Colon (tissue), 2 donors: ENCODE measurements at regions not wholly inside any gene's neighbourhood (a gene's known extent, or its start where the extent isn't known, plus 50 kb on each side); places are given as distances from the start of the nearest gene placed in this dataset.
"Not testable (repeated sequence)": the region's sequence is repeated elsewhere in the genome, so short reads cannot be mapped to it uniquely, and the experiment has no call there.

ENCODE experiments used
- FAIRE-seq: peaks from 2 replicates; lab custom pipeline; 2012; peaks lifted over from hg19 to GRCh38; lab: Jason Lieb, UNC
- donor health status: control.
- donor health status: control.

DNA sequence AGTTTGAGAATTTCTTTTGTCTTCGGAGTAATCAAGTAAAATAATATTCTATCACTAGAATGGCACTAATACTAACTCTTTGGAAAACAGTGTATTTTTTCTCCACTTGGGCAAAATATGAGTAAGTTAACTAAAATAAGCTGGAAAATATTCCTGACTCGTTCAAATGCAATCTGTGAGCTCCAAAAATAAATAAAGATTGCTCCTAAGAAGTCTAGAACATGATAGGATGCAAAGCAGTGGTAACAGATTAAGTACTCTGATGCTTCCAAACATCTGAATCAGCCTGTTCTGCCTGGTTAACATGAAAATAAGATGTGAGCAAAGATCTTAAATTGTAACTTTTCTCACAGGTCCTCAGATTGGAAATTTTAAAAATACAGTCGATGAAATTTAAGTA, 285.1 kb upstream of the ID4 start:
- FAIRE-seq = no peak

DNA sequence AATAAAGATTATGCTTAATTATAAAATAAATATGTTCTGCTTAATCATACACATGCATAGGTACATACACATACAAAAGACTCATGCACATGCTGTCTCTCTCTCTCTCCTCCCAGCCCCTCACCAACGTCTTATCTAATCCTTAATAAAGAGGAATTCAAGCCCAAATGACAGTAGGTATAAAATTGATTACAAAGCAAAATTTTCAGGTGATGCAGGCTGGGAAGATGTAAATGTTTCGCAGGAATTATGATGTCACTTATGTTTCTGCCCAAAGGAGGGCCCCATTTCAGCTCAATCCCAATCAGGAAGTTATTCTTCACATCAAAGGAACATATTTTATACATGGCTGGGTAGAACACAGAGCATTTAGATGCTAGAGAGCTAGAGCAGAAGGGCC, 284.6 kb upstream of the ID4 start:
- no peak for FAIRE-seq

DNA sequence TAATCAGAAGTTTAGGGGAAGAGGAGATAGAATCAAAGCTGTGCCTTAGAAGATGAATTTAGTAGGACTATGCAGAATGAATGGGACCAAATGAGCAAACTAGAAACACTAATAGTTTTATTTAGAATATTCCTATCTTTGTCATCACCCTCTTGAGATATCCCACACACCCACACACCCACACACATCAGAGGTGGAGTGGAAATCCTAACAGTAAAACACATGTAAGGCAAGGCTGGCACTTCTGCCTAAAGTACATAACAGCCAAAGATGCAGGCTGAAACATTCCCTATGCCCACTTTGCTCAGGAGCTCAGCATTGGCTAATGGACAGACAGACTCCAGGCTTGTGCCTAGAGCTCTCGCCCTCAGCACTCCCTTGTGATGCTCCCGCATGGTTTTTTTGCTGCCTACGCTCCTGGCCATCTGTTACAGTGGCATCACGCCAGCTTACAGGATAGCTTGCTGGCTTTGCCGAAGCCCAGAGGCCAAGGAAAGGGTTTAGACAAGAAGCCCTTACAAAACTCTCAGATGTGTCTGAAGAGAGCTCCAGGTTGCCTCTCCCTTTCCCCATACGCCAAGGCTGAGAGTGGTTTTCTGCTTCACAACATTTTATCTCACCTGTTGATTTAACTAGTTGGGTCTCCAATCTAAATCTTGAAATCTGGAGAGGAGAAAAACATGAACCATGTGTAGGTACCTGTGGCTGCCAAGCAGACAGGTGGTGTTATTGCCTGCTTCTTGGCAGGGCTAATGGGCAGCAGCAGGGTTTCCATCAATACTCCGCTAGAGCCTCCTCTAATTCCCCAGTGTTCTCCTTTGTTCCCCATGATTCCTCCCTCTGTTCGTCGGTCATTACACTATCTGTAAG, 282.6 kb upstream of the ID4 start:
- no peak for FAIRE-seq

DNA sequence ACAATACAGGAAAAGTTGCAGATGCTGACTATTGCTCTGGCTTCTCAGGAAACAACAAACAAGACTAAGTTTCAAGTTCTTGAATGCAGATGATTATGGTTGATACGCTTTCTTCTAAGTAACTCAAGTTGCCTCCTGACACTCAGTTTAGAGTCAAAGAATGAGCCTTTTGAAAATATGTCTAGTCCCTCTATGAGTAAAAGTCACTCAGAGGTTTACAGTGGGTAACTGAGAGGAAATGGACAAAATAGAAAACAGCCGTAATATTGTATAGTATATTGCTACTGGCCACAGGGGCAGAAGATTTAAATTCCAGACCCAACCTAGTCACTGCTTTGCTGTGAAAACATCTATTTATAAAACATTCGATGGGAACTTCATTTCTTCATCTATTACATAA, 280.0 kb upstream of the ID4 start:
- FAIRE-seq = no peak

DNA sequence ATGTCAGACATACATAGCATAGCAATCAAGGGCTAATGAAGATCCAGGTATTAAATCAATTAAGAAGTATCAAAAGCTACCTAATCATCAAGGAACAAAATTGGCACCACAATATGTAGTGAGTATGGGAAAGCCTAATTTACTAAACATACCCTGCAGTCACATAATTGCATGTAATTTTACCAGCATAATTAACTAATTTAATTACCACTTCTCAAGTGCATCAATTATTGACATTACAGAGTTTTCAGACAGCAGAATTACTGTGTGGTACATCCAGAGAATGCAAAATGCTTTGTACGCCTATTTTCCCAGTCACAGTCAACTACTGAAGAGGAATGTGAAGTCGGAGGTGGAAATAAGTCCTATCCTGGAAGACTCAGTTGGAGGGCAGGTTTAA, 279.0 kb upstream of the ID4 start:
- FAIRE-seq = no peak

DNA sequence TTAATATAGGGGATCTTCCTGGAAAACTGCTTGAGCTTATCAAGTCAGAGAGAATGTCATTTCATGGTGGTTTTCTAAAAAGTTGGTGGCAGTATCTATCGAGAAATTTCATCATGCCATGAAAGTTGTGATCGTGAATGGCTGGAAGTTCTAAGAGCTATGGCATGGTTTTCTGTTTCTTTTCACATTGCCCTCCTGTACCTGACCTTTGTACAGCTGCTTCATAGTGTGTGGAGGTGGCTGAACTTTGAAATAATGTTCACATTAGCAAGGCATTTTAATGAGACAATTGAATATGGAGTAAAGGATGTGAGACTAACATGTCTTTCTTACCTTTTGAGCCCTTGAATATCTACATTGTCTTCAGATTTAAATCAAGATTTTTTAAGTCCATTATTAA, 278.2 kb upstream of the ID4 start:
- no peak for FAIRE-seq

DNA sequence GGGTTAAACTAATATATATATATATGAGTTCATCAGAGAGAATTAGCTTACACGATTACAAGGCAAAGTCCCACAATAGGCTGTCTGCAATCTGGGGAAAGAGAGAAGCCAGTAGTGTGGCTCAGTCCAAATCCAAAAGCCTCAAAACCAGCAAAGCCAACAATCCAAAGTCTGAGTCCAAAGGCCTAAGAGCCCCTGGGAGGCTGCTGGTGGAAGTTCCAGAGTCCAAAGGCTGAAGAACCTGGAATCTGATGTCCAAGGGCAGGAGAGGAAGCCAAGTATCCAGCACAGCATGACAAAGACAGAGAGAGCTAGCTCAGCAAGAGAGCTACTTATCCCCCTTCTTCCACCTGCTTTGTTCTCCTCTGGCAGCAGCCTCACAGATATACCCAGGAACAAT, 274.7 kb upstream of the ID4 start:
- FAIRE-seq = no peak

DNA sequence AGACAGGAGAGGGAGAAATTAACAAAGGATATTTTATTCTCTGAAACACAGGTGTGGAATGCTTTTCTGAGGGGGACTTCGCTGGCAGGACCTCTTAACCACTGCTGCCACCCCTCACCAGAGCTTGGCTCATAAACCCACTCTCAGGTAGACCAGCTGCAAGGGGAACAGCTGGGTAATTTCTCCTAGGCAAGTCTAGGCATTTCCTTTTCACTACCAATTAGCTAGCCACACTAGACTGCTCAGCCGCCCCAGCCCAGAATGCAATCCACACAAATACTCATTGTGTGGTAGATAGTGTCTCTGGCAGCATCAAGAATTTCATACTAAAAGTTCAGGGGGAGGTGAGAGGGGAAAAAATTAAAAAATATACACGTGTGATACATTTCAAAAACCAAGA, 267.6 kb upstream of the ID4 start:
- FAIRE-seq = no peak

DNA sequence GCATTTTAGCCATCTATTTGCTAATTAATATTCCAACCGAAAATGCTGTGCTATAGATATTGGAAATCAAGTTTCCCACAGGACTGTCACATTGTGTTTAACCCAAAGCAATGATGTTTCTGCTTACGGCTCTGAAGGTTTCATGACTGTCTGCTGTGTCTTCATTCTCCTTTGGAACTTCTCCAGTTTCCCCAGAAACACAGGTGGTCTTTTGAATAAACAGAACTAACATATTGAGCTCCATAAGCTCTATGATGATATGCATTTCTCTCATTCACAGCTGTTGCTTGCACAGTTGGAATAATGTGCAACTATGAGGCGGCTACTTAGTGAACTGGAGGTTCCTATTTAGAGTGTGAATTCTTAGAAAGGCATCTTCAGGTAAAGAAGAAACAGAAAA, 266.0 kb upstream of the ID4 start:
- FAIRE-seq = no peak

DNA sequence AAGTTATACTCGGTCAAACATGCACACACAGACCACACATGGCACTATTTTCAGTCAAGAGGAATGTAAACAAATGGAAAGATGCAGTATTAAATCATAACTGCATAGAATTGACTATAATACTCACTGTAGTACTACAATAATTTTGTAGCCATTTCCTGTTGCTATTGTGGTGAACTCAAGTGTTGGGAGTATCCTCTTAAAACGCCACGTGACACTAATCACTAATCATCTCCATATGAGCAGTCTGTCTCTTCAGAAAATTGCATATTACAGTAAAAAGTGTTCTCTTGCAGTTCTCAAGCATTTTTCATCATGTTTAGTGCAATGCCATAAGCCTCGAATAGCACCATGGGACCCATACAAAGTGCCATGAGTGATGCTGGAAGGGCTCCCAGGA, 258.7 kb upstream of the ID4 start:
- FAIRE-seq = no peak

DNA sequence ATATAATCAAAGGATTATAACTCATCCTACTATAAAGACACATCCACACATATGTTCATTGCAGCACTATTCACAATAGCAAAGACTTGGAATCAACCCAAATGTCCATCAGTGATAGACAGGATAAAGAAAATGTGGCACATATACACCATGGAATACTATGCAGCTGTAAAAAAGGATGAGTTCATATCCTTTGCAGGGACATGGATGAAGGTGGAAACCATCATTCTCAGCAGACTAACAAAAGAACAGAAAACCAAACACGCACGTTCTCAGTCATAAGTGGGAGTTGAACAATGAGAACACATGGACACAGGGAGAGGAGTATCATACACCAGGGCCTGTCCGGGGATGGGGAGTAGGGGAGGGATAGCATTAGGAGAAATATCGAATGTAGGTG, 253.0 kb upstream of the ID4 start:
- FAIRE-seq = not testable (repeated sequence)

DNA sequence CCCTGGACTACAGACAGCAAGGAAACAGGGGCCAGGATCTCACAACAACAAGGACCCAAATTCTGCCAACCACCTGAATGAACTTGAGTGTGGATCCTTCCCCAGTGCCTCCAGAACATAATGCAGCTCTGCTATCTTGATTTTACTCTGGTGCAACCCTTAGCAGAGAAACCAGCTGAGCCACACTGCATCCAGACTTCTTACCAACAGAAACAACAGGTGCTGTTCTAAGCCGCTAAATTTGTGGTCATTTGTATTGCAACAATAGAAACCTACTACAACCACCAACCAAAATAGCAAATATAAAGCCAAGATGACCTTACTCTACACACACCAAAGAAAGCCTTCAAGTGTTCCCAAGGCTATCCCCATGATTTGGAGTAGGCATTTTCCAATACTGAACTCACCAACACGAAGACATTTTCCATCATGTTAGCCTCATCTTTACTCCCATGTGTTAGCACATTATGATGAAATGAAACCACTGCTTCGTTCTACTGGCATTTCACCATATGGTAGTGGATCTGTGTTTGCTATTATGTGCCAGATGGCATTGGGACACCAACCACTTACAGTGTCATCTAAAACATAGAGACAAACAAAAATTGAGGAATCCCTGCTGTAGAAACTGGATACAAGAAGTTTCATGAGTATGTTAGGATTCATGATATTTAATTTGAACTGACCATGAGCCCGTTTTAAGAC, 249.8 kb upstream of the ID4 start:
- FAIRE-seq = no peak

DNA sequence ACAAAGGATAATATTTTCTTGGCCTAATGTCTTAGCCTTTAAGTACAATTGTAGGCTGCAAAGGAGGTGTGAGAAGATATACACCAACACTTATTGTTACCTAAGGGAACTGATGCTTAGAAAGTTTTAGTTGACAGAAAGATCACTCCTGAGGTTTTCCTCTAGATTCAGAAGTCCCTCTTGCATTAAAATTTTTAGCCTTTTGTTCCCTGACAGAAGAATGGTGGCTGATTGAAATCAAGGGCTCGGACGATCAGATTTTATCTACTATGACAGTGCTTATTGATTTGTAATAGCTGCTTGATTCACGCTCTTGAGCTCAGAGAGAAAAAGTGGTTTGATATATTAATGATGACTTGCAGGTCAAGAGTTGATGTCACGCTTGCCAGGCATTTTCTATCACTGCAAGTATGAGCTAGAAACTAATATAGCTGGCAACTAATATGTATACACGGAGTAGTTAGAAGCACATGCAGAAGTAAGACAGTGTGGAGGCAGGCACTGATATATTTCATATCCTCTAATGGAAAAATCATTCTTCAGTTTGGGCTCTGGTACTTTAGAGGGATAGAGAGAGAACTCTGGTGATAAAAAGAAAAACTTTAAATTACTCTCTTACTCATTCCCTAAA, 246.6 kb upstream of the ID4 start:
- FAIRE-seq = no peak

DNA sequence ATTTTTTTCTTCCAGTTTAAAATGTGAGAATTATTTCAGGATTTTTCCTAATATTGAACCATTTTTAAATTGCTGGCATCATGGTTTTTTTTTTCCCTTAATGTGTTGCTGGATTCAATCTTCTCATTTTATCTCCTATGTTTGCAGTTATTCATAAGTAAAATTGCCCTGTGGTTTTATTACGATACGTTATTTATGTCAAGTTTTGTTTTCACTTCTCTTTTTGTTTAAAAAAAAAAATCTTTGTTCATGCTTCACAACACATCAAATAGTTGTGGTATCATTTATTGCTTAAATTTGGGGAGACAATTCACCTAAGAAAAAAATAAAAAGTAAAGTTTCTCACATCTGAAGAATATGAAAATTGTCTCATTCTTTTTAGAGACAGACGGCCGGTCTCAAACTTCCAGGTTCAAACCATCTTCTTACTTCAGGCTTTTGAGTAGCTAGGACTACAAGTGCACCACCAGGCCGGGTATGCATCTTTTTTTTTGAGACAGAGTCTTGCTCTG, 239.3 kb upstream of the ID4 start:
- FAIRE-seq = no peak

DNA sequence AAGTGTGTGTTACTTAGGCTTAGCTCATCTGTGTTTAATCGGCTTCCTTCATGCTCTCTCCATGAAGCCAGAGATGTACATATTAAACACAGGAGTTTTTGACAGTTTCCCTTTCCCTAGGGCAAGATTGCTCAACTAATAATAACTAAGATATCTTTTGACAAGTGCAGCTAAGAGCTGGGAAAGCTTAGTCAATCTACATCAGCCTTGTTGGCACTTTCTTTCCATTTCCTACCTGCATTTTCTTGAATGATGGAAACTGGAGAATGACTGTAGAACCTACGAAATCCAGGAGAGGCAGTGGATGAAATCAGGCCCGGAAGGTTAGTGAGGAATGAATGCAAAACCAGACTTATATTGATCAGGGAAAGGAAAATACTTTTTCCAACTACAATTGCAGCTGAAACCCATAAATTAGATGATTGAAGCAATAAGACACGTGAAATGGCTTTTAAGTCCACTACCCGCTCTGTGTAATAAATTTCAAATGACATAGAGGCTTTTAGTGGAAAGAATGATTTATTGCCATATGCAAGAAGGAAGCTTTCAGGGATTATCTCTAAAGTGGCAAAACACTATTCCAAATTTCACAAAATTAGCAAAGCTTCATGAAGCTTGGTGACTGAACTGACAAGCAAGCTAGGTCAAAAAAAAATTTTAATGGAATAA, 237.2 kb upstream of the ID4 start:
- FAIRE-seq = no peak

DNA sequence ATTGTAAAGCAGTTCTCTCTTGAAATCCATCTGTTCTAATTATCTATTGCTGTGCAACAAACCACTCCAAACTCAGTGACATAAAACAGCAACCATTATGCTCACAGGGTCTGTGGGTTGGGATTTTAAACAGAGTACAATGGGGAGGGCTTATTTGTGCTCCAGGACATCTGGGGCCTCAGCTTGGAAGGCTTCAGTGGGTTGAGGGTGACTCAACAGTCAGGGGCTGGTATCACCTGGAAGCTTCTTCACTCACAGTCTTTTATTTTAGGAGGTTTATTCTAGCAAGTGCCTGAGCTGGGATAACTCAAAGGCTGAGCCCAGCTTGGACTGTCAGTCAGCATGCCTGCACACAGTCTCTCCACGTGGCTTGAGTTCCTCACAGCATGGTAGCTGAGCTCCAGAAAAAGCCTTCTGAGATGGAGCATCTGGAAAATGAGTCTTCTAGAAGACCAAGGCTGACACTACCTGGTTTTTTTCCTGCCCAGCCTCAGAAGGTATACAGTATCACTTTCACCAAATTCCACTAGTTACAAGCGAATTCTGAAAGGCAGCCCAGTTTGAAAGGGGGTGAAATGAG, 234.6 kb upstream of the ID4 start:
- no peak for FAIRE-seq

DNA sequence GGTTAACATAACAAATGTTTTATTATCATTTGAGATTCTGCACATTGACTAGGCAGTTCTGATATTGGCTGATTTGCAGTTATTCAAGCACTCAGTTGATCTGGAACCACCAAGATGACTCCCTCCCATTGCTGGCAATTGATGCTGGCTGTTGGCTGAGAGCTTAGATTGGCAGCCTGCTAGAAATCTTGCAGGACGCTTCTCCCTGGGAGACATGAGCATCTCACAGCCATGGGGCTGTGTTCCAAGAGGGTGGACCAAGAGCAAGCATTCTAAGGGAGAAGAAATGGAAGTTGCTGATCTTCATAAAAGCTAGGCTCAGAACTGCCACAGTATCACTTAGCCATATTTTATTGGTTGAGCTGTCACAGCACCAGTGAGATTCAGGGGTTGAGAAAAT, 233.4 kb upstream of the ID4 start:
- no peak for FAIRE-seq

DNA sequence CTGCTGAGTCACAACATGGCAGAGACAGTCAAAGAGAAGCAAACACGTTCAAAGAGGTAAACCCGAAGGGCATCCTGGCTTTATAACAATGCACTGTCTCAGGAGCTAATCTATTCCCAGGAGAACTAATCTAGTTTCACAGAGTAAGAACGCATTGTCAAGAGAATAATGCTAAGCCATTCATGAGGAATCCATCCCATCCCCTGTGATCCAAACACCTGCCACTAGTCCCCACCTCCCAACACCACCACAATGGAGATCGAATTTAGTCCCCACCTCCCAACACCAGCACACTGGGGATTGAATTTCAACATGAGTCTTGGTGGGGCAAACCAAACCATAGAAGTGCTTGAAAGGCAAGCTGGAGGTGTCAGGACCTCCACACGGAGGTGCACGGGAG, 231.5 kb upstream of the ID4 start:
- FAIRE-seq = no peak

DNA sequence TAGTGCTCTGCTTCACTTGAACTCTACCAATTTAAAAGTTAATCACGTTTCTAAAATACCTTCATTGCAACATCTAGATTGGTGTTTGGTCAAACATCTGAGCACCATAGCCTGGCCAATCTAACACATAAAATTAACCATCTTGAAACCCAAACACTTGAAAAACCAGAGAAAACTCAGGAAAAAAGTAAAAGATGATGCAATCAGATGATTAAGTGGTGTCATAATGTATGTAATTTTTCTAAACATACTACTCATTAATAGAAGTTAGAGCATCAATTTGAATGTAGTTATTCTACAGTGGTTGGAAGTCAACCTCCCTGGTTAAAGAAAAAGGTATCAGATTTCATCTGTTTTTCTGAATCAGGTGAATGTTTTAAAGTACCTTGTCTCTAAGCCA, 228.6 kb upstream of the ID4 start:
- FAIRE-seq = no peak

DNA sequence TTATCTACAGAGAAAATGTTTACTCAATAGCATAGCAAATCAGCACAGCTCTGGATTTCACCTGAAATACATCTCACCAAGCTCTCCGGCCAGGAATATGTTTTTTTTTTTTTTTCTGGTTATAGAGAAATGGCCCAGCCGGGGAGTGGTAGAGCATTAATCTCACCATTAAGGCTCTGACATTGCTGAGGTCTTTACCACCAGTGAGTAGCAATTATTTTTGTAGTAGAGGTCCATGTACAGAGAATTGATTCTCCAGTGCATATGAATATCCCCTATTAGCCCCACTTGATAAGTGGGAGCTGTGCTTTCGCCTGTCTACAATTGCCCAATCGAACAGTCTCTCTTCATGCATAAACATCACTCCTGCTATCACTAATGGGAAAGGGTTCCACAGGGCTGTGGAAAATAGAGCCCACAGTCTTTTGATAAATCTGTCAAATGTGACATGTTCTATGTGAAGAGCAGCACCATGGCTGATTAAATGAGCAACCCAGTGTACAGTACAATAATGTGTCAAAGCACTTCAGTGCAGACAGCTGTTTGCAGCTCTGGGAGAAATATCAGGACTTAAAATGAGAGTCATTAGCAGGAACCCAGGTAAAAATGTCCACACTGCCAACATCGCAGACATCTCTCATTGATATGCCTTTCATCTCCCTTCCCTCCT, 227.1 kb upstream of the ID4 start:
- no peak for FAIRE-seq

DNA sequence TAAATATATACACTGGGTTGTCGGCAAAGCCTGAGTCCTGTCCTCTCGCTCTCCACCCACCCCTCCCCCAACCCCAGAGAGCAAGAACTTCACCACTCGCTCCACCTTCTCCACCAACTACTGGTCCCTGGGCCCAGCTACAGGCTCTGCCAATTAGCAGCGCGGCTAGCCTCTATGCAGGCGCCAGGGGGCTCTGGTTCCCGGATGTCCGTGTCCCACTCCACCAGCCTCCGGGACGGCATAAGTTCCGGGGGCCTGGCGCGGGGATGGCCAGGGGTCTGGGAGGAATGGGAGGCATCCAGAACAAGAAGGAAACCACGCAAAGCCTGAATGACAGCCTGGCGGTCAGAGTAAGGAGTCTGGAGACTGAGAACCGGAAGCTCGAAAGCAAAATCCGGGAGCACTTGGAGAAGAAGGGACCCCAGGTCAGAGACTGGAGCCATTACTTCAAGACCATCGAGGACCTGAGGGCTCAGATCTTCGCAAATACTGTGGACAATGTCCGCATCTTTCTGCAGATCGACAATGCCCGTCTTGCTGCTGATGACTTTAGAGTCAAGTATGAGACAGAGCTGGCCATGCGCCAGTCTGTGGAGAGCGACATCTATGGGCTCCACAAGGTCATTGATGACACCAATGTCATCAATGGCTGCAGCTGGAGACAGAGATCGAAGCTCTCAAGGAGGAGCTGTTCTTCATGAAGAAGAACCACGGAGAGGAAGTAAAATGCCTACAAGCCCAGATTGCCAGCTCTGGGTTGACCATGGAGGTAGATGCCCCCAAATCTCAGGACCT, 224.3 kb upstream of the ID4 start:
- FAIRE-seq = not testable (repeated sequence)
